Mucosa of descending colon (tissue), 3 donors: ENCODE measurements at regions not wholly inside any gene's neighbourhood (a gene's known extent, or its start where the extent isn't known, plus 50 kb on each side); places are given as distances from the start of the nearest gene placed in this dataset.

Experiments
- ATAC-seq: fragments of 200-7000 bp; cut with Tn5 transposase; one replicate; pipeline ENCODE4 v1.9.1; 2020; ENCODE audit warnings: mild to moderate bottlenecking, moderate library complexity
- DNase-seq, 3 donors: peaks; one replicate each; pipeline ENCODE4 v3.0.0-alpha.2; 2020
- H3K36me3 ChIP-seq: fragments of 200-600 bp; one replicate; pipeline ENCODE4 v1.8.0; 2021; ENCODE audit warnings: low read depth, mild to moderate bottlenecking
- H3K4me1 ChIP-seq: fragments of 200-600 bp; one replicate; pipeline ENCODE4 v1.8.0; 2021; ENCODE audit warnings: low read depth, mild to moderate bottlenecking
- H3K4me3 ChIP-seq: fragments of 200-600 bp; one replicate; pipeline ENCODE4 v1.8.0; 2021; ENCODE audit warnings: mild to moderate bottlenecking
- H3K9me3 ChIP-seq: fragments of 200-600 bp; one replicate; pipeline ENCODE4 v1.8.0; 2021; ENCODE audit warnings: mild to moderate bottlenecking
- intact Hi-C, 2 donors: fragments of 100-400 bp; cut with DNase I in 1 of 2; cut with micrococcal nuclease in 1 of 2; formaldehyde crosslinking; loops; one replicate each; pipeline versions ENCODE4 v1.11.0 to v1.11.1; 2022; cut with DNase I, micrococcal nuclease
- TF ChIP-seq, protein P1 (sequence below): fragments of 200-600 bp; IDR thresholded peaks from one replicate; pipeline ENCODE4 v1.8.0; 2022; ENCODE audit warnings: antibody characterized with exemption, mild to moderate bottlenecking
- donor health status: DM: no; HTN: no; CAD: no; lungs with moderate emphysema.
- donor health status: DM: no; HTN: no; CAD: no.
- donor health status: DM: no; HTN: yes; CAD: no.

GRCh38 chr11:42232673-42233072 lies 773.2 kb upstream of the LRRC4C start:
- DNase-seq (no peak), ATAC-seq (no peak)
- no peak overlapping the region for H3K4me3 ChIP-seq
- TF ChIP-seq, protein P1, sequence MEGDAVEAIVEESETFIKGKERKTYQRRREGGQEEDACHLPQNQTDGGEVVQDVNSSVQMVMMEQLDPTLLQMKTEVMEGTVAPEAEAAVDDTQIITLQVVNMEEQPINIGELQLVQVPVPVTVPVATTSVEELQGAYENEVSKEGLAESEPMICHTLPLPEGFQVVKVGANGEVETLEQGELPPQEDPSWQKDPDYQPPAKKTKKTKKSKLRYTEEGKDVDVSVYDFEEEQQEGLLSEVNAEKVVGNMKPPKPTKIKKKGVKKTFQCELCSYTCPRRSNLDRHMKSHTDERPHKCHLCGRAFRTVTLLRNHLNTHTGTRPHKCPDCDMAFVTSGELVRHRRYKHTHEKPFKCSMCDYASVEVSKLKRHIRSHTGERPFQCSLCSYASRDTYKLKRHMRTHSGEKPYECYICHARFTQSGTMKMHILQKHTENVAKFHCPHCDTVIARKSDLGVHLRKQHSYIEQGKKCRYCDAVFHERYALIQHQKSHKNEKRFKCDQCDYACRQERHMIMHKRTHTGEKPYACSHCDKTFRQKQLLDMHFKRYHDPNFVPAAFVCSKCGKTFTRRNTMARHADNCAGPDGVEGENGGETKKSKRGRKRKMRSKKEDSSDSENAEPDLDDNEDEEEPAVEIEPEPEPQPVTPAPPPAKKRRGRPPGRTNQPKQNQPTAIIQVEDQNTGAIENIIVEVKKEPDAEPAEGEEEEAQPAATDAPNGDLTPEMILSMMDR = no peak
- H3K4me1 ChIP-seq = no peaks in the 10 kb centered on the region
- peaks cover 8% of the 10 kb centered on the region for H3K9me3 ChIP-seq
- no peaks in the 10 kb centered on the region for H3K36me3 ChIP-seq
- intact Hi-C loops = no loop called here

DNA sequence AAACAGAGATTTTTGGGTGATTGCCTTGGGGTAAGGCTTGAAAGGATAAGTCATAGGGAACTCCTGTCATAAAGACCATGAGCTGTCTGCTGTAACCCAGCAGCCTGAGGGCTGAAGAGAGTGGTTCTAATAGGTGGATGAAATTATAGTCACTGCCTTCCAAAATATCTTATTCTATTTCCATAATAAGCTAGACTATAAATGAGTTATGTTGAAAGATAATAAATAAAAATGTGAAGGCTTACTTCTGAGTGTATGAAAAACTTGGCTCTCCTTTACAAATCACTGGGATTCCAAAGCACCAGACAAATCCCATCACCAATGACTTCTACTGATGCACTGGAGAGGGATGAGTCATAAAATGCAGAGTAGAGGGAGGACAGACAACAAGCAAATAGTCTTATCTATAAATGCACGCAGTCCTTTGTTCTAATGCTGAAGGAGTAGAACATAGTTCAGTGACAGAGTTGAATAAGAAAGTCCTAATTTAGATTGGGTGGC lies 775.0 kb upstream of the LRRC4C start:
- H3K36me3 ChIP-seq = no peaks in the 10 kb centered on the region
- DNase-seq (no peak), ATAC-seq (no peak)
- intact Hi-C loops = no loop called here
- no peaks in the 10 kb centered on the region for H3K4me1 ChIP-seq
- H3K9me3 ChIP-seq = peaks cover 8% of the 10 kb centered on the region
- H3K4me3 ChIP-seq = no peak overlapping the region
- TF ChIP-seq, protein P1 = no peak

- no peak for ATAC-seq
- no peaks in the 10 kb centered on the region for H3K4me1 ChIP-seq
- H3K4me3 ChIP-seq = no peak overlapping the region
- peaks cover 6% of the 10 kb centered on the region for H3K9me3 ChIP-seq
- intact Hi-C loops = no loop called here
- DNase-seq = no peak
- TF ChIP-seq, protein P1 = no peak
- H3K36me3 ChIP-seq = no peaks in the 10 kb centered on the region
Measured at GRCh38 chr11:42237701-42238235, 778.3 kb upstream of the LRRC4C start.

DNA sequence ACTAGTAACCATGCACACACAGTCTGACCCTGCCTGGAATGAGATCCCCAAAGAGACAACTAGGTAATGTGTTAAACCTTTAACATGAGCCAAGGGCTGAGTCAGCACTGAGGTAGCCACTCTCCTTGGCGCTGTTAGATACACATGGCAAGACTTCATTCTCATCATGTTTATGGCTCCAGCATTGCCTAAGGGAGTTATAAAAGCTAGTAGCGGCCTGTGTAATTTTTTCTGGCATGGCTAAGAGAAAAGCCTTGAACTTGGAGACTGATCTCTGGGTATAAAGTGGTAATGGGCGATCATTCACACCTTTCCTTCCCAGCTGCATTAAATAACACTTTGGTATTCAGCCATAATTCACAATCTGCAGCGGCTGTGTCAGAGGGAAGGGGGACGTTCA lies 779.7 kb upstream of the LRRC4C start:
- Histone ChIP-seq H3K4me3 (no peak overlapping the region), H3K36me3 (no peaks in the 10 kb centered on the region), H3K9me3 (peaks cover 4% of the 10 kb centered on the region), H3K4me1 (no peaks in the 10 kb centered on the region)
- ATAC-seq (no peak), DNase-seq (no peak)
- intact Hi-C loops = no loop called here
- TF ChIP-seq, protein P1 = no peak

DNA sequence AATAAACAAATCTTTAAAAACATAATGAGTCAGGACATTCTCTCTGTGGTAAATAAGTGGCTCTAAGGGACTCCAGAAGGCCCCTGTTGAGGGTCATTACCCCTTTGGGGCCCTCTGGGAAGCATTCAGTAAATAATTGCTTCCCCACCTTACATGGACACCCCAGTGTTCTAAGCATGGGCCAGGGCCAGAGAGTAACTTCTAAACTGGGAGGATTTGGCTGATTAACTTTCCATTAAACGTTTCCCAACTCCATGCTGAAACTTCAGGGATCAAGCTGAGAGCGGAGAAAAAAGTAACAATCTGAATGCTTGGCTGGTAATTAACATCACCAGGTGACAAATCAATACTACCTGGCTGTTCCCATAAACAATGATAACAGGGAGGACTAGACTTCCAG lies 783.9 kb upstream of the LRRC4C start:
- ATAC-seq (no peak), DNase-seq (no peak)
- Histone ChIP-seq H3K4me1 (no peaks in the 10 kb centered on the region), H3K4me3 (no peak overlapping the region), H3K9me3 (peaks cover 10% of the 10 kb centered on the region), H3K36me3 (no peaks in the 10 kb centered on the region)
- intact Hi-C loops = no loop called here
- TF ChIP-seq, protein P1 = no peak

DNA sequence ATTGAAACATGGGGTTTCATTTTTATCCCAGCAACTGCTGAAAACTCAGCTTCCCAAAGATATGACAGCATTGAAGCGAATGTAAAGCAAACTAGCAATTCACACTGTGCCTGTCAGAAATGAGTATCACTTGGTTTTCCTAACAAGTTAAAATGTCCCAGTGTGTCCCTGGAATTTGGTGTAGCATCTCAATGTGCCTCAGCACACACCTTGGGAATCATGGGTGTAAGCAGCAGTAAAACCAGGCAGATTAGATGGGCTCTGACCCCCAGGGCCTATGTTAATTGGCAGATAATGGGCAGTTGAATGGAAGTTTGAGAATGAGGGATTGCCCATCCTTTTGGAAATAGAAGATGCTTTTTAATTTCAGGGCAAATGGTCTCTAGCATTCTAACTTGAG lies 784.9 kb upstream of the LRRC4C start:
- H3K4me1 ChIP-seq = no peaks in the 10 kb centered on the region
- no peak for ATAC-seq
- DNase-seq = no peak
- peaks cover 18% of the 10 kb centered on the region for H3K9me3 ChIP-seq
- no peak overlapping the region for H3K4me3 ChIP-seq
- no peaks in the 10 kb centered on the region for H3K36me3 ChIP-seq
- intact Hi-C loops = no loop called here
- TF ChIP-seq, protein P1 = no peak
